IPS-18a (cell line): ENCODE measurements at regions not wholly inside any gene's neighbourhood (a gene's known extent, or its start where the extent isn't known, plus 50 kb on each side); places are given as distances from the start of the nearest gene placed in this dataset.

Source experiments
- H3K27ac ChIP-seq: one replicate; pipeline ENCODE4 v1.5.1; 2013; ENCODE audit warnings: low read length
- H3K27me3 ChIP-seq: one replicate; pipeline ENCODE4 v1.6.1; 2013; ENCODE audit warnings: mild to moderate bottlenecking, low read length; ENCODE audit not compliant: control insufficient read depth, insufficient read depth
- H3K36me3 ChIP-seq: one replicate; pipeline ENCODE4 v1.6.1; 2013; ENCODE audit warnings: low read depth, low read length; ENCODE audit not compliant: control insufficient read depth
- H3K4me1 ChIP-seq: one replicate; pipeline ENCODE4 v1.6.1; 2013; ENCODE audit warnings: low read depth, low read length; ENCODE audit not compliant: control insufficient read depth
- H3K4me3 ChIP-seq: one replicate; pipeline ENCODE4 v1.5.1; 2013; ENCODE audit warnings: low read length
- H3K9ac ChIP-seq: one replicate; pipeline ENCODE4 v1.6.1; 2013; ENCODE audit warnings: mild to moderate bottlenecking, low read length, moderate library complexity
- H3K9me3 ChIP-seq: one replicate; pipeline ENCODE4 v1.6.1; 2013; ENCODE audit warnings: low read depth, low read length; ENCODE audit not compliant: control insufficient read depth

GRCh38 chr14:101476258-101476915, 84.9 kb upstream of the DIO3 start:
- H3K27ac ChIP-seq = no peak overlapping the region
- no peak overlapping the region for H3K4me3 ChIP-seq
- peaks cover 5% of the 10 kb centered on the region for H3K4me1 ChIP-seq
- H3K27me3 ChIP-seq = no peaks in the 10 kb centered on the region
- H3K9ac ChIP-seq = no peak overlapping the region
- no peaks in the 10 kb centered on the region for H3K9me3 ChIP-seq
- no peaks in the 10 kb centered on the region for H3K36me3 ChIP-seq

GRCh38 chr14:101476916-101477553, 84.3 kb upstream of the DIO3 start:
- Histone ChIP-seq H3K4me3 (no peak overlapping the region), H3K4me1 (peaks cover 5% of the 10 kb centered on the region), H3K27ac (no peak overlapping the region), H3K9ac (no peak overlapping the region), H3K27me3 (no peaks in the 10 kb centered on the region), H3K36me3 (no peaks in the 10 kb centered on the region), H3K9me3 (no peaks in the 10 kb centered on the region)

GRCh38 chr14:101477648-101478047, 83.6 kb upstream of the DIO3 start:
- no peaks in the 10 kb centered on the region for H3K27me3 ChIP-seq
- no peaks in the 10 kb centered on the region for H3K9me3 ChIP-seq
- H3K27ac ChIP-seq = no peak overlapping the region
- no peaks in the 10 kb centered on the region for H3K36me3 ChIP-seq
- H3K4me3 ChIP-seq = no peak overlapping the region
- H3K9ac ChIP-seq = no peak overlapping the region
- H3K4me1 ChIP-seq = peaks cover 5% of the 10 kb centered on the region

DNA sequence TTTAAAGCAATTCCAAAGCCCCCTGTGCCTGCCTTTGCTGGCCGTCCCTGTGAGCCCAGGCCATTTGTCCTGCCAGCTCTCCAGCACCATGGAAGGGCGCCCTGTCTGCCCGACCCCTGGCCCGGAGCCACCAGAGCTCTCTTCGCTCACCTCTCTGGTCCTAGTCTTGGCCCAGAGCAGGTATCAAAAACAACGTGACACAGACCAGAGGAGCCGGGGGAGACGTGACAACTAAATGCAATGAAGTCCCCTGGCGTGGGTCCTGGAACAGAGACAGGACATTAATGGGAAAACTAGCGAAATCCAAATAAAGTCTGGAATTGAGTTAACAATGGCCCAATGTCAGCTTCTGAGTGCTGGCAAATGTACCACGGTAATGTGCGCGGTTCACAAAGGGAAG, 83.2 kb upstream of the DIO3 start:
- Histone ChIP-seq H3K27ac (no peak overlapping the region), H3K9ac (no peak overlapping the region)

GRCh38 chr14:101478796-101479410, 82.4 kb upstream of the DIO3 start:
- Histone ChIP-seq H3K9me3 (no peaks in the 10 kb centered on the region), H3K27ac (no peak overlapping the region), H3K4me3 (no peak overlapping the region), H3K4me1 (peaks cover 5% of the 10 kb centered on the region), H3K36me3 (no peaks in the 10 kb centered on the region), H3K9ac (no peak overlapping the region), H3K27me3 (no peaks in the 10 kb centered on the region)

More for the DNA sequence above, 83.2 kb upstream of the DIO3 start:
- no peak overlapping the region for H3K4me3 ChIP-seq
- H3K36me3 ChIP-seq = no peaks in the 10 kb centered on the region
- H3K9me3 ChIP-seq = no peaks in the 10 kb centered on the region
- no peaks in the 10 kb centered on the region for H3K27me3 ChIP-seq
- H3K4me1 ChIP-seq = peaks cover 5% of the 10 kb centered on the region

- Histone ChIP-seq H3K27me3 (no peaks in the 10 kb centered on the region), H3K9me3 (no peaks in the 10 kb centered on the region), H3K4me3 (no peak overlapping the region), H3K36me3 (no peaks in the 10 kb centered on the region), H3K27ac (no peak overlapping the region), H3K4me1 (peaks cover 5% of the 10 kb centered on the region), H3K9ac (no peak overlapping the region)
Observed at GRCh38 chr14:101480022-101480746, 81.1 kb upstream of the DIO3 start.

DNA sequence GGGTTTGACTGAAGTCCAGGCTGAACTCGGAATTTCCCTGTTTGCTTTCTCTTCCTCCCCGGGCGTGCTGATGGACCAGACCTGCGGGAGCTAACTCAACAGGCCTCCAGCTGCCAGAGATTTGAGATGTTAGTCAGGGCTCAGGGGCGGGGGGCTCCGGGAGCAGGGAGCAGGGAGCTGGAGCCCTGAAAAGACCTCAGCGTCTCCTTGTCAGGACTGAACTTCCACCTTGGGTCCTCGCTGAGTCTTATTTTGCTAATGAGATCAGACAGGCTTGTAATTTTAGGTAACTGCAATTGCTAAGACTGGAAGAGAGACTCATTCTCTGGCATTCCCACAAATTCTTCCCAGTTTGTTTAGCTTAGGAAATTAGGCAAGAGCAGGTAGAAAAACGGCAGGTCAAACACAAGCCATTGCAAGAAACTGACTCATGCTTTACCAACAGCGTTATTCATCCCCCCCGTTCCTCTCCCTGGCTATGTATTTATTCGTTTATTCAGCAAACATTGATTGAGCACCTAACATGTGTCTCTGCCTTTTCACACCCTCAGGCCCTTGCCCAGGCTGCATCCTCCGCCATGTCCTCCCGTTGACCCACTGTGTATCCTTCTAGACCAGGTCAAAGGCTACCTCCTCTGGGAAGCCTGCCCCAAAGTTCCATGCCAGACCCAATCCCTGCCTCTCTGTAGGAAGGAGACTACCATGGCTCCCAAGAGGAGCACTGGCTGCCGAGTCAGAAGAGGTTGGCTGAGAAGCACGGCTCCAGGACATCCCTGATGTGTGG, 80.4 kb upstream of the DIO3 start:
- H3K4me3 ChIP-seq = no peak overlapping the region

GRCh38 chr14:101481557-101481956, 79.7 kb upstream of the DIO3 start:
- H3K4me1 ChIP-seq = peaks cover 5% of the 10 kb centered on the region
- H3K9me3 ChIP-seq = no peaks in the 10 kb centered on the region
- no peak overlapping the region for H3K4me3 ChIP-seq
- no peaks in the 10 kb centered on the region for H3K27me3 ChIP-seq
- H3K36me3 ChIP-seq = no peaks in the 10 kb centered on the region
- H3K27ac ChIP-seq = no peak overlapping the region
- no peak overlapping the region for H3K9ac ChIP-seq

More for the DNA sequence above, 80.4 kb upstream of the DIO3 start:
- no peak overlapping the region for H3K27ac ChIP-seq
- H3K4me1 ChIP-seq = peaks cover 5% of the 10 kb centered on the region
- no peaks in the 10 kb centered on the region for H3K27me3 ChIP-seq
- H3K9ac ChIP-seq = no peak overlapping the region
- H3K36me3 ChIP-seq = no peaks in the 10 kb centered on the region
- H3K9me3 ChIP-seq = no peaks in the 10 kb centered on the region

- Histone ChIP-seq H3K9me3 (no peaks in the 10 kb centered on the region), H3K4me3 (no peak overlapping the region), H3K27me3 (no peaks in the 10 kb centered on the region), H3K36me3 (no peaks in the 10 kb centered on the region), H3K4me1 (peaks cover 5% of the 10 kb centered on the region), H3K27ac (no peak overlapping the region), H3K9ac (no peak overlapping the region)
Observed at GRCh38 chr14:101482066-101482465, 79.2 kb upstream of the DIO3 start.

- no peaks in the 10 kb centered on the region for H3K4me1 ChIP-seq
- H3K4me3 ChIP-seq = no peak overlapping the region
- H3K9me3 ChIP-seq = no peaks in the 10 kb centered on the region
- H3K27ac ChIP-seq = no peak overlapping the region
- no peak overlapping the region for H3K9ac ChIP-seq
- no peaks in the 10 kb centered on the region for H3K36me3 ChIP-seq
- H3K27me3 ChIP-seq = no peaks in the 10 kb centered on the region
Observed at GRCh38 chr14:101483829-101484228, 77.5 kb upstream of the DIO3 start.
